ENCODE measurements at regions not wholly inside any gene's neighbourhood (a gene's known extent, or its start where the extent isn't known, plus 50 kb on each side); places are given as distances from the start of the nearest gene placed in this dataset.

- TF ChIP-seq CTCF (IDR thresholded peaks at IDR 0.05) (no peak), POLR2A (IDR thresholded peaks at IDR 0.05) (no peak)
These were observed 291.0 kb upstream of the EPHA3 start for GRCh38 chr3:88816445-88816844.

Data from upper lobe of left lung (tissue), 4 donors.